SK-N-SH treated with all-trans-retinoic acid at 6 μM for 48 hours (cell line): ENCODE measurements at regions not wholly inside any gene's neighbourhood (a gene's known extent, or its start where the extent isn't known, plus 50 kb on each side); places are given as distances from the start of the nearest gene placed in this dataset.

ENCODE experiments used
- ARNTL ChIP-seq: fragments of 450-650 bp; formaldehyde crosslinking; IDR thresholded peaks from 2 replicates; pipeline ENCODE4 v1.5.0; 2020; ENCODE audit warnings: low read depth, mild to moderate bottlenecking, moderate library complexity, borderline replicate concordance
- ISL1 ChIP-seq: fragments of 250-450 bp; sonication (Bioruptor Pico); IDR thresholded peaks from 2 replicates; pipeline ENCODE4 v2.1.2; 2022; ENCODE audit warnings: mild to moderate bottlenecking, moderate library complexity
- SNAI2 ChIP-seq: fragments of 250-450 bp; sonication (Bioruptor Pico); IDR thresholded peaks from 2 replicates; pipeline ENCODE4 v1.5.0; 2020; ENCODE audit warnings: mild to moderate bottlenecking, moderate library complexity
- TF ChIP-seq, protein P1 (sequence below): fragments of 250-450 bp; sonication (Bioruptor Pico); IDR thresholded peaks from 2 replicates; pipeline ENCODE4 v1.8.0; 2020; ENCODE audit warnings: mild to moderate bottlenecking, moderate library complexity, borderline replicate concordance

DNA sequence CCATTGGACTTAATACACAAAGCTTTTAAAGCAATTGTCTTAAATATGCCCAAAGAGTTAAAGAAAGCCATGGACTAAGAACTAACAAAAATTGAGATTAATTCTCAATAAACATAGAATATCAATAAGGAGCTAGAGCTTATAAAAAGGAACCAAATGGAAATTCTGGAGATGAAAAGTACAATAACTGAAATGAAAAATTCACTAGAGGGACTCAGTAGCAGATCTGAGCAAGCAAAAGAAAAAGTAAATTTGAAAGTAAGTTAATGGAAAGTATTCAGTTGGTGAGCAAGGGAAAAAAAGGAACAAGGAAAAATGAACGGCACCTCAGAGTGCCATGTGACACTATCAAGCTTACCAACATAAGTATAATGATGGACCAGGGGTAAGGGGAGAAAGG, 209.8 kb downstream of the FZD1 start:
- no peak for TF ChIP-seq ISL1 (CRISPR knock-in tag)
- no peak for TF ChIP-seq SNAI2 (CRISPR knock-in tag)
- TF ChIP-seq, protein P1, sequence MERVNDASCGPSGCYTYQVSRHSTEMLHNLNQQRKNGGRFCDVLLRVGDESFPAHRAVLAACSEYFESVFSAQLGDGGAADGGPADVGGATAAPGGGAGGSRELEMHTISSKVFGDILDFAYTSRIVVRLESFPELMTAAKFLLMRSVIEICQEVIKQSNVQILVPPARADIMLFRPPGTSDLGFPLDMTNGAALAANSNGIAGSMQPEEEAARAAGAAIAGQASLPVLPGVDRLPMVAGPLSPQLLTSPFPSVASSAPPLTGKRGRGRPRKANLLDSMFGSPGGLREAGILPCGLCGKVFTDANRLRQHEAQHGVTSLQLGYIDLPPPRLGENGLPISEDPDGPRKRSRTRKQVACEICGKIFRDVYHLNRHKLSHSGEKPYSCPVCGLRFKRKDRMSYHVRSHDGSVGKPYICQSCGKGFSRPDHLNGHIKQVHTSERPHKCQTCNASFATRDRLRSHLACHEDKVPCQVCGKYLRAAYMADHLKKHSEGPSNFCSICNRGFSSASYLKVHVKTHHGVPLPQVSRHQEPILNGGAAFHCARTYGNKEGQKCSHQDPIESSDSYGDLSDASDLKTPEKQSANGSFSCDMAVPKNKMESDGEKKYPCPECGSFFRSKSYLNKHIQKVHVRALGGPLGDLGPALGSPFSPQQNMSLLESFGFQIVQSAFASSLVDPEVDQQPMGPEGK (CRISPR knock-in tag): no peak
- no peak for TF ChIP-seq ARNTL (CRISPR knock-in tag)
